Neutrophil (primary cell): ENCODE measurements at regions not wholly inside any gene's neighbourhood (a gene's known extent, or its start where the extent isn't known, plus 50 kb on each side); places are given as distances from the start of the nearest gene placed in this dataset.

Experiments
- H3K27ac ChIP-seq: fragments of 200-600 bp; sonication (generic); 2 replicates; pipeline ENCODE4 v1.5.1; 2016; ENCODE audit warnings: mild to moderate bottlenecking, moderate library complexity
- H3K27me3 ChIP-seq: fragments of 200-600 bp; sonication (generic); 2 replicates; pipeline ENCODE4 v1.6.0; 2016; ENCODE audit warnings: mild to moderate bottlenecking
- H3K36me3 ChIP-seq: fragments of 200-600 bp; sonication (generic); 2 replicates; pipeline ENCODE4 v1.5.1; 2017
- H3K4me1 ChIP-seq, 2 experiments: fragments of 200-600 bp in 1 of 2; sonication (generic) in 1 of 2; 1 replicate in 1 of 2; 2 replicates in 1 of 2; pipeline versions ENCODE4 v1.5.1 to v1.6.1; 2013 to 2016; ENCODE audit warnings: low read depth in 1 of 2, low read length in 1 of 2, mild to moderate bottlenecking in 1 of 2, moderate library complexity in 1 of 2; ENCODE audit not compliant: control insufficient read depth in 1 of 2, insufficient read depth in 1 of 2
- H3K4me3 ChIP-seq, 2 experiments: fragments of 200-600 bp in 1 of 2; sonication (generic) in 1 of 2; 1 replicate in 1 of 2; 2 replicates in 1 of 2; pipeline ENCODE4 v1.5.1; 2013 to 2016; ENCODE audit warnings: low read depth in 1 of 2, low read length in 1 of 2, mild to moderate bottlenecking in 1 of 2, moderate library complexity in 1 of 2
- H3K9me3 ChIP-seq: fragments of 200-600 bp; sonication (generic); 2 replicates; pipeline ENCODE4 v1.5.1; 2016
- TF ChIP-seq, protein P1 (sequence below): fragments of 200-600 bp; sonication (generic); IDR thresholded peaks from 2 replicates; pipeline ENCODE4 v1.5.1; 2016; ENCODE audit warnings: antibody characterized with exemption

DNA sequence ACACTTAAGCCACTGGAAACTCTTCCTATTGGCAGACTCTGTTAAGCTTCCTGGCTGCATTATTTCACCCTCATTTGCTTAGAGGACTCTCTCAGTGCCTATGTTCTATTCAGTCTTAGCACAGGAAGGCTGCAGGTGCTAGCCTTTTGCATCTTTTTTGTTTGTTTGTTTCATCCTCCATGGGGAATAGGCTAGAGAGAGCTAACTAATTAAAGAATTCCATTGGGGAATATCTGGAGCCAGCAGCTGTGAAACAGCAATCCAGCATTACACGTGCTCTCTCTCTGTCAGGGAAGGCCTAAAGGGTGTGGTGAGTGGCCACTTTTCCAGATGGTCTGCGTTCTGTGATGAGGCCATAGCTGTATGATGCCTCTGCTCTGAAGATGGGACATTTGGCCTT lies 633.6 kb downstream of the SPRY1 start:
- Histone ChIP-seq H3K27me3 (no peaks in the 10 kb centered on the region), H3K4me3 (no peak overlapping the region), H3K36me3 (no peaks in the 10 kb centered on the region), H3K27ac (no peak overlapping the region), H3K9me3 (no peaks in the 10 kb centered on the region), H3K4me1 (no peaks in the 10 kb centered on the region)
- TF ChIP-seq, protein P1, sequence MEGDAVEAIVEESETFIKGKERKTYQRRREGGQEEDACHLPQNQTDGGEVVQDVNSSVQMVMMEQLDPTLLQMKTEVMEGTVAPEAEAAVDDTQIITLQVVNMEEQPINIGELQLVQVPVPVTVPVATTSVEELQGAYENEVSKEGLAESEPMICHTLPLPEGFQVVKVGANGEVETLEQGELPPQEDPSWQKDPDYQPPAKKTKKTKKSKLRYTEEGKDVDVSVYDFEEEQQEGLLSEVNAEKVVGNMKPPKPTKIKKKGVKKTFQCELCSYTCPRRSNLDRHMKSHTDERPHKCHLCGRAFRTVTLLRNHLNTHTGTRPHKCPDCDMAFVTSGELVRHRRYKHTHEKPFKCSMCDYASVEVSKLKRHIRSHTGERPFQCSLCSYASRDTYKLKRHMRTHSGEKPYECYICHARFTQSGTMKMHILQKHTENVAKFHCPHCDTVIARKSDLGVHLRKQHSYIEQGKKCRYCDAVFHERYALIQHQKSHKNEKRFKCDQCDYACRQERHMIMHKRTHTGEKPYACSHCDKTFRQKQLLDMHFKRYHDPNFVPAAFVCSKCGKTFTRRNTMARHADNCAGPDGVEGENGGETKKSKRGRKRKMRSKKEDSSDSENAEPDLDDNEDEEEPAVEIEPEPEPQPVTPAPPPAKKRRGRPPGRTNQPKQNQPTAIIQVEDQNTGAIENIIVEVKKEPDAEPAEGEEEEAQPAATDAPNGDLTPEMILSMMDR: no peak

DNA sequence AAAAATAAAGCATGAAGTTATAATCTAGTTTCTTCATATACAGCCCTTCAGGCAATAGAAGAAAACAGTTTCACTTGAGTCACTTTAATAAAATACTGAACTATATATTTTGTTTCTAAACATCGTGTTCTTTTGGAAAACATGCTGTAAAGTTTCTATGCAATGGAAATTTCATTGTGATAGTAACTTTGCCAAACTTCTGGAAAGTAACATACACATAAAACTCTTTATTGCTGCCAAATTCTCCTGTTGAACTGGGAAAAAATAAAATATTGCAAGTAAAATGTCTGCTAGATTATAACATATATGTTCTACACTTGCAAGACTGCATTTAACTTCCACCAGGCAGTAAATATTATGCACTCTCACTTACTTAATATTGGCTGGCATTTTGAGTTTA lies 635.4 kb downstream of the SPRY1 start:
- H3K4me1 ChIP-seq: no peaks in the 10 kb centered on the region
- TF ChIP-seq, protein P1: no peak
- H3K4me3 ChIP-seq: no peak overlapping the region
- no peaks in the 10 kb centered on the region for H3K27me3 ChIP-seq
- H3K36me3 ChIP-seq: no peaks in the 10 kb centered on the region
- no peaks in the 10 kb centered on the region for H3K9me3 ChIP-seq
- H3K27ac ChIP-seq: no peak overlapping the region

DNA sequence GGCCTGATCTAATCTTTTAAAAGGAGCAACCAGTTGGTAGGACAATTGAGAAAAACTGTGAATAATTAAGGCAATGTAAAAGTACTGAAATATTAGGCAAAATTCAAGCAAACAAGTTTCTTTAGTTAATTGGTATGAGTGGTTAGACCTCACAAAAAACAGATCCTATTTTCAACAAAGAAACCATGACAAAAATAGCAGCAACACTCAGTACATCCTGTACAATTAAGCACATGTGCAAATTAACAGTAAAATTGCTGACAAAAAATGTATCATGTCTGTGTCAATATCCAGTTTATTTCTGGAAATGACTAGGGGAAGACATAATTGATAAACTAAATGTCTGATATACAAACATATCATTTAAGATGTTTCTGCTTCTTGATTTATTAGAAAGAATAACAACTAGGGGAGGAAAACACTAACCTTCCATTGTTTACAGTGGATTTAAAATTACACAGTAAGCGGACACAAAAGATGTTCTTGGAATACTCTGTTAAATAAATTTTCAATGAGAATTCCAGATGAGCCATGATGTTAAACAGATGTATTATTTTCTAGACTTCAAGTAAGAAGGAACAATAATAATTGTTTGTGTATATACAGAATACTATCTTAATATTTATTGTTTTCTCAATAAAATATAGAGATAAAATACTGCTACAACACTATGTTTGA lies 638.9 kb downstream of the SPRY1 start:
- H3K4me1 ChIP-seq: no peaks in the 10 kb centered on the region
- H3K27ac ChIP-seq: no peak overlapping the region
- no peaks in the 10 kb centered on the region for H3K27me3 ChIP-seq
- no peaks in the 10 kb centered on the region for H3K36me3 ChIP-seq
- no peak overlapping the region for H3K4me3 ChIP-seq
- no peaks in the 10 kb centered on the region for H3K9me3 ChIP-seq
- TF ChIP-seq, protein P1: no peak

DNA sequence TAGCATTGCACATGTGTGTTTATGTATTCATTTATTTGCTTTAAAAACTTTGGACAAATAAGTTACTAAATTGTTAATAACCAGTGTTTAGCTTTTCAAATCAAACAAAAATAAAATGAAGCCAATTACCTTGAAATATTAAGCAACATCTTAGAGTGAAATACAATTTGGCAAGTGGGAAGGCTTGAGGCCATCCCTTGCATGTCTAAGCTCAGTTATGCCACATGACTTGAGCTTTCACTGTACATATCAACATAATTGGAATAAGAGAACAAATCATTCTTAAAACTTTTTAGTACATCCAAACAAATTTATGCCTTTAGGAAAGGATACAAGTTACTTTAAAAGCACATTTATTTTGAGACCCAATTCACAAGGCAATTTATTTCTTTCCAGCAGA lies 640.6 kb downstream of the SPRY1 start:
- H3K4me3 ChIP-seq: no peak overlapping the region

DNA sequence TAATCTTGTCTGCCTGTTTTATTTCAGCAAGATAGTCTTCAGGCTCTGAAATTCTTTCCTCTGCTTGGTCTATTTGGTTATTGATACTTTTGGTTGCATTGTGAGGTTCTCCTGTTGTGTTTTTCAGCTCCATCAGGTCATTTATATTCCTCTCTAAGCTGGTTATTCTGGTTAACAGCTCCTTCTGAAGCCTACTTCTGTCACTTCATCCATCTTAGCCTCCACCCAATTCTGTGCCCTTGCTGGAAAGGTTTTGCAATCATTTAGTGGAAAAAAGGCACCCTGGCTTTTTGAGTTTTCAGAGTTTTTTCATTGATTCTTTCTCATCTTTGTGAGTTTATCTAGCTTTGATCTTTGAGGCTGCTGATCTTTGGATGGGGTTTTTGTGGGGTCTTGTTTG lies 647.7 kb downstream of the SPRY1 start:
- Histone ChIP-seq H3K27me3 (no peaks in the 10 kb centered on the region), H3K4me3 (no peak overlapping the region), H3K4me1 (no peaks in the 10 kb centered on the region), H3K9me3 (no peaks in the 10 kb centered on the region), H3K36me3 (no peaks in the 10 kb centered on the region), H3K27ac (no peak overlapping the region)
- TF ChIP-seq, protein P1: no peak

More for the DNA sequence above, 640.6 kb downstream of the SPRY1 start:
- no peak overlapping the region for H3K27ac ChIP-seq
- no peaks in the 10 kb centered on the region for H3K9me3 ChIP-seq
- no peaks in the 10 kb centered on the region for H3K36me3 ChIP-seq
- no peaks in the 10 kb centered on the region for H3K27me3 ChIP-seq
- no peaks in the 10 kb centered on the region for H3K4me1 ChIP-seq
- TF ChIP-seq, protein P1: no peak
